WTC11 (cell line): ENCODE measurements at regions not wholly inside any gene's neighbourhood (a gene's known extent, or its start where the extent isn't known, plus 50 kb on each side); places are given as distances from the start of the nearest gene placed in this dataset.

ENCODE experiments used
- ATAC-seq: fragments of 200-7000 bp; cut with Tn5 transposase; 2 replicates; pipeline ENCODE4 v1.10.0; 2021; ENCODE audit warnings: mild to moderate bottlenecking, moderate library complexity
- CTCF ChIA-PET: fragments of 300-600 bp; sonication (Branson Sonifier 250); formaldehyde crosslinking; loops from one replicate; lab custom pipeline; 2021; ENCODE audit warnings: antibody characterized with exemption; lab: Charles Lee
- POLR2A ChIA-PET: fragments of 350-600 bp; sonication (Branson Sonifier 250); formaldehyde crosslinking; loops from one replicate; lab custom pipeline; 2021; ENCODE audit warnings: antibody characterized with exemption; lab: Charles Lee
- DNase-seq: peaks from one replicate; pipeline ENCODE4 v3.0.0; 2021; ENCODE audit warnings: low spot score
- H3K27ac Mint-ChIP-seq: 2 replicates; pipeline ENCODE4 v1.8.0; 2021; ENCODE audit warnings: mixed read lengths
- H3K27me3 Mint-ChIP-seq: 2 replicates; pipeline ENCODE4 v1.8.0; 2021; ENCODE audit warnings: low read depth, mild to moderate bottlenecking, moderate library complexity, mixed read lengths
- H3K36me3 Mint-ChIP-seq: 2 replicates; pipeline ENCODE4 v1.8.0; 2021; ENCODE audit warnings: mixed read lengths
- H3K4me1 Mint-ChIP-seq: 2 replicates; pipeline ENCODE4 v1.8.0; 2022; ENCODE audit warnings: mixed read lengths
- H3K4me3 Mint-ChIP-seq: 2 replicates; pipeline ENCODE4 v1.8.0; 2021; ENCODE audit warnings: mild to moderate bottlenecking, moderate library complexity, mixed read lengths
- H3K9me3 Mint-ChIP-seq: 2 replicates; pipeline ENCODE4 v1.8.0; 2021; ENCODE audit warnings: mixed read lengths
- CREM ChIP-seq: sonication (generic); formaldehyde crosslinking; IDR thresholded peaks from 2 replicates; pipeline ENCODE4 v1.8.1; 2022; ENCODE audit warnings: mild to moderate bottlenecking, missing genetic modification reagents, moderate library complexity
- GTF2I ChIP-seq: fragments of 250-450 bp; sonication (Bioruptor Pico); conservative IDR thresholded peaks from 2 replicates; pipeline ENCODE4 v1.4.0; 2021; ENCODE audit warnings: mild to moderate bottlenecking
- IRF2 ChIP-seq: sonication (generic); formaldehyde crosslinking; IDR thresholded peaks from 2 replicates; pipeline ENCODE4 v1.8.0; 2022; ENCODE audit warnings: low read depth, missing genetic modification reagents, borderline replicate concordance
- JAZF1 ChIP-seq: fragments of 250-450 bp; sonication (Bioruptor Pico); IDR thresholded peaks from 2 replicates; pipeline ENCODE4 v1.9.0; 2021; ENCODE audit warnings: moderate library complexity, mild to moderate bottlenecking, inconsistent platforms
- JUN ChIP-seq: sonication (generic); formaldehyde crosslinking; IDR thresholded peaks from 2 replicates; pipeline ENCODE4 v1.8.0; 2023; ENCODE audit warnings: mild to moderate bottlenecking, missing genetic modification reagents
- KAT7 ChIP-seq: sonication (generic); formaldehyde crosslinking; IDR thresholded peaks from 2 replicates; pipeline ENCODE4 v1.8.1; 2023; ENCODE audit warnings: missing genetic modification reagents, mild to moderate bottlenecking, borderline replicate concordance
- SMAD4 ChIP-seq: sonication (generic); formaldehyde crosslinking; IDR thresholded peaks from 2 replicates; pipeline ENCODE4 v1.8.0; 2022; ENCODE audit warnings: mild to moderate bottlenecking, missing genetic modification reagents
- ZNF317 ChIP-seq: sonication (generic); formaldehyde crosslinking; IDR thresholded peaks from 2 replicates; pipeline ENCODE4 v1.8.1; 2023; ENCODE audit warnings: low read depth, mild to moderate bottlenecking, moderate library complexity, missing genetic modification reagents, borderline replicate concordance
- ZNF671 ChIP-seq: fragments of 250-450 bp; sonication (Bioruptor Pico); IDR thresholded peaks from 2 replicates; pipeline ENCODE4 v1.8.0; 2021; ENCODE audit warnings: mild to moderate bottlenecking
- TF ChIP-seq, protein P1 (sequence below): sonication (generic); formaldehyde crosslinking; IDR thresholded peaks from 2 replicates; pipeline ENCODE4 v1.8.1; 2022; ENCODE audit warnings: missing genetic modification reagents, borderline replicate concordance
- TF ChIP-seq, protein P2 (sequence below): sonication (generic); formaldehyde crosslinking; IDR thresholded peaks from 2 replicates; pipeline ENCODE4 v1.8.0; 2022; ENCODE audit warnings: mild to moderate bottlenecking, missing genetic modification reagents
- TF ChIP-seq, protein P3 (sequence below): fragments of 250-450 bp; sonication (Bioruptor Pico); IDR thresholded peaks from 2 replicates; pipeline ENCODE4 v2.1.2; 2022; ENCODE audit warnings: mild to moderate bottlenecking, moderate library complexity
- TF ChIP-seq, protein P4 (sequence below): sonication (generic); formaldehyde crosslinking; IDR thresholded peaks from 2 replicates; pipeline ENCODE4 v1.8.1; 2022; ENCODE audit warnings: low read depth, missing genetic modification reagents, borderline replicate concordance
- TF ChIP-seq, protein P5 (sequence below): fragments of 250-450 bp; sonication (Bioruptor Pico); IDR thresholded peaks from 2 replicates; pipeline ENCODE4 v1.9.0; 2021; ENCODE audit warnings: mild to moderate bottlenecking
- TF ChIP-seq, protein P6 (sequence below): sonication (generic); formaldehyde crosslinking; IDR thresholded peaks from 2 replicates; pipeline ENCODE4 v1.8.0; 2022; ENCODE audit warnings: missing genetic modification reagents
- TF ChIP-seq, protein P7 (sequence below): sonication (generic); formaldehyde crosslinking; IDR thresholded peaks from 2 replicates; pipeline ENCODE4 v1.8.1; 2023; ENCODE audit warnings: mild to moderate bottlenecking, missing genetic modification reagents

DNA sequence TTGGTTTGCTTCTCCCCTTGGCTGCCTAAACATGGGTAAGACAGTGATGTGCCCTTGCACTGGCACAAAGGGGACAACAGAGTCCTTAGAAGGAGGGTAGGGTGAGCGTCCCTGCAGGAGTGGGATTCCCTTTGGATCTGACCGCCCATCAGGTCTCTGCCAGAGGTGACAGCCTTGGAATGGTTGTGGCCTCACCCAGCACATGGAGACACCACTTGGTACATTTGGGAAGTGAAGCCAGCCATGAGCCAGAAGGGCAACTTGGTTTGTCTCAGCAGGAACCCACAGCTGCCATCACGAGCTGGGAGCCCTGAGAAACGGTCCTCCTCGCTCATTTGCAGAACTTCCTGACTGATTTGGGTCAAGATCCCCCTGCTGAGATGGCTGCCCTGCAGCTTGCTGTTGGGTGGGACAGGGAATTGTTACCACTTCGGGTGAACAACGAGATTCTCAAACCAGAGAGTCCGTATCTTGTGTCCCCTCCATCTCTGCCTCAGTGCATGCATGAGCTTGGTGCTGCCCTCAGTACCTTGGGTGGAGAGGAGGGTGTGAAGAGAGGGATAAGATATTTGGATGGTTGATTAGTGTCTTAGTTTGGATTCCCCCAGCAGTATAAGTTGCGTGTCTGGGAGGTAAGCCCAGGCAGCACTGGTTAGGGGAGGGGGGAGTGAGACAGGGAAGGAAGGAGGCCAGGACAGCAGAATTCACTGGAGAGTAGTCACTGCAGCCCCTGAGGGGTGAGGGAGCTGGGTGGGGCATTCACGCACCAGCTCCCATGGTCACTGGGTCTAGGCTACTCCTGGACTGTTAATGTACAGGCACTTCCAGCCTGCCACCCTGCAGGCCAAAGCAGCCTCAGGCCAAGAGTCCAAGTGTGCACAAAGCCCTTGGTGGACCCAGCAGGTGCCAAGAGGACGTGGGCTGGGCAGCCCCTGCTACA is 168.8 kb upstream of the TOPAZ1 start:
- no peak overlapping the region for H3K4me3 Mint-ChIP-seq
- ATAC-seq (no peak), DNase-seq (no peak)
- CTCF ChIA-PET: no interaction called here
- H3K27me3 Mint-ChIP-seq: no peaks in the 10 kb centered on the region
- POLR2A ChIA-PET: no interaction called here
- peaks cover 40% of the 10 kb centered on the region for H3K4me1 Mint-ChIP-seq
- H3K36me3 Mint-ChIP-seq: no peaks in the 10 kb centered on the region
- no peak overlapping the region for H3K27ac Mint-ChIP-seq
- no peak for TF ChIP-seq ZNF317
- TF ChIP-seq, protein P1, sequence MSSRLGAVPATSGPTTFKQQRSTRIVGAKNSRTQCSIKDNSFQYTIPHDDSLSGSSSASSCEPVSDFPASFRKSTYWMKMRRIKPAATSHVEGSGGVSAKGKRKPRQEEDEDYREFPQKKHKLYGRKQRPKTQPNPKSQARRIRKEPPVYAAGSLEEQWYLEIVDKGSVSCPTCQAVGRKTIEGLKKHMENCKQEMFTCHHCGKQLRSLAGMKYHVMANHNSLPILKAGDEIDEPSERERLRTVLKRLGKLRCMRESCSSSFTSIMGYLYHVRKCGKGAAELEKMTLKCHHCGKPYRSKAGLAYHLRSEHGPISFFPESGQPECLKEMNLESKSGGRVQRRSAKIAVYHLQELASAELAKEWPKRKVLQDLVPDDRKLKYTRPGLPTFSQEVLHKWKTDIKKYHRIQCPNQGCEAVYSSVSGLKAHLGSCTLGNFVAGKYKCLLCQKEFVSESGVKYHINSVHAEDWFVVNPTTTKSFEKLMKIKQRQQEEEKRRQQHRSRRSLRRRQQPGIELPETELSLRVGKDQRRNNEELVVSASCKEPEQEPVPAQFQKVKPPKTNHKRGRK: no peak
- TF ChIP-seq, protein P2, sequence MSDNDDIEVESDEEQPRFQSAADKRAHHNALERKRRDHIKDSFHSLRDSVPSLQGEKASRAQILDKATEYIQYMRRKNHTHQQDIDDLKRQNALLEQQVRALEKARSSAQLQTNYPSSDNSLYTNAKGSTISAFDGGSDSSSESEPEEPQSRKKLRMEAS: no peak
- no peak for TF ChIP-seq JUN
- TF ChIP-seq SMAD4 (CRISPR knock-in tag): no peak
- no peak for TF ChIP-seq KAT7 (CRISPR knock-in tag)
- TF ChIP-seq CREM: no peak
- TF ChIP-seq JAZF1 (CRISPR knock-in tag): no peak
- TF ChIP-seq, protein P3, sequence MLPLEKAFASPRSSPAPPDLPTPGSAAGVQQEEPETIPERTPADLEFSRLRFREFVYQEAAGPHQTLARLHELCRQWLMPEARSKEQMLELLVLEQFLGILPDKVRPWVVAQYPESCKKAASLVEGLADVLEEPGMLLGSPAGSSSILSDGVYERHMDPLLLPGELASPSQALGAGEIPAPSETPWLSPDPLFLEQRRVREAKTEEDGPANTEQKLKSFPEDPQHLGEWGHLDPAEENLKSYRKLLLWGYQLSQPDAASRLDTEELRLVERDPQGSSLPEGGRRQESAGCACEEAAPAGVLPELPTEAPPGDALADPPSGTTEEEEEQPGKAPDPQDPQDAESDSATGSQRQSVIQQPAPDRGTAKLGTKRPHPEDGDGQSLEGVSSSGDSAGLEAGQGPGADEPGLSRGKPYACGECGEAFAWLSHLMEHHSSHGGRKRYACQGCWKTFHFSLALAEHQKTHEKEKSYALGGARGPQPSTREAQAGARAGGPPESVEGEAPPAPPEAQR (CRISPR knock-in tag): no peak
- TF ChIP-seq, protein P4, sequence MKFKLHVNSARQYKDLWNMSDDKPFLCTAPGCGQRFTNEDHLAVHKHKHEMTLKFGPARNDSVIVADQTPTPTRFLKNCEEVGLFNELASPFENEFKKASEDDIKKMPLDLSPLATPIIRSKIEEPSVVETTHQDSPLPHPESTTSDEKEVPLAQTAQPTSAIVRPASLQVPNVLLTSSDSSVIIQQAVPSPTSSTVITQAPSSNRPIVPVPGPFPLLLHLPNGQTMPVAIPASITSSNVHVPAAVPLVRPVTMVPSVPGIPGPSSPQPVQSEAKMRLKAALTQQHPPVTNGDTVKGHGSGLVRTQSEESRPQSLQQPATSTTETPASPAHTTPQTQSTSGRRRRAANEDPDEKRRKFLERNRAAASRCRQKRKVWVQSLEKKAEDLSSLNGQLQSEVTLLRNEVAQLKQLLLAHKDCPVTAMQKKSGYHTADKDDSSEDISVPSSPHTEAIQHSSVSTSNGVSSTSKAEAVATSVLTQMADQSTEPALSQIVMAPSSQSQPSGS (CRISPR knock-in tag): no peak
- TF ChIP-seq, protein P5, sequence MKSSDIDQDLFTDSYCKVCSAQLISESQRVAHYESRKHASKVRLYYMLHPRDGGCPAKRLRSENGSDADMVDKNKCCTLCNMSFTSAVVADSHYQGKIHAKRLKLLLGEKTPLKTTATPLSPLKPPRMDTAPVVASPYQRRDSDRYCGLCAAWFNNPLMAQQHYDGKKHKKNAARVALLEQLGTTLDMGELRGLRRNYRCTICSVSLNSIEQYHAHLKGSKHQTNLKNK (CRISPR knock-in tag): no peak
- no peak for TF ChIP-seq GTF2I (CRISPR knock-in tag)
- no peak for TF ChIP-seq IRF2
- TF ChIP-seq, all 79 proteins: peak for 0
- no peaks in the 10 kb centered on the region for H3K9me3 Mint-ChIP-seq

DNA sequence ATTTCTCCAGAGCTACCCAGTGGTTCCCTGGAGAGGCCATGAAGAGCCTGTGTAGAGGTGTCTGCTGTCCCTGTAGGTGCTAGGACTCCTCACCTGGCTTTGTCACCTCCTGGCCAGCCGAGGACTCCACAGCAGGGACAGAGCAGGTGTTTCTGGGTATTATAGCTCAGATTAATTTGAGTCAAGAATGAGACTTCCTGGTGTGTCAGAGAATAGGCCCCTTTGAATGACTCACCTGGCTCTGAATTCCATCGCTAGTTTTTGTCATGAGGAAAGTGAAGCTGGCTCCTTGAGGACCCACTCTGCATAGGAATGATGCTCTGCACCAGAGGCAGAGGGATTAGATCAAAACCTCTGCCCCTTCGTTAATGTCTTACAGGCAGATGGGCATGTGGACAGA is 167.5 kb upstream of the TOPAZ1 start:
- CTCF ChIA-PET: interaction anchor here (0.8 to 1.0 kb wide), 2 partner anchors 125 to 219 kb away, joined by 3 read pairs; no protein-coding TSS in a partner anchor
- DNase-seq (no peak), ATAC-seq (no peak)
- Mint-ChIP-seq H3K27me3 (no peaks in the 10 kb centered on the region), H3K27ac (no peak overlapping the region), H3K9me3 (no peaks in the 10 kb centered on the region), H3K4me1 (peaks cover 43% of the 10 kb centered on the region), H3K36me3 (no peaks in the 10 kb centered on the region), H3K4me3 (no peak overlapping the region)
- POLR2A ChIA-PET: no interaction called here
- TF ChIP-seq JAZF1 (CRISPR knock-in tag): no peak
- TF ChIP-seq, protein P6, sequence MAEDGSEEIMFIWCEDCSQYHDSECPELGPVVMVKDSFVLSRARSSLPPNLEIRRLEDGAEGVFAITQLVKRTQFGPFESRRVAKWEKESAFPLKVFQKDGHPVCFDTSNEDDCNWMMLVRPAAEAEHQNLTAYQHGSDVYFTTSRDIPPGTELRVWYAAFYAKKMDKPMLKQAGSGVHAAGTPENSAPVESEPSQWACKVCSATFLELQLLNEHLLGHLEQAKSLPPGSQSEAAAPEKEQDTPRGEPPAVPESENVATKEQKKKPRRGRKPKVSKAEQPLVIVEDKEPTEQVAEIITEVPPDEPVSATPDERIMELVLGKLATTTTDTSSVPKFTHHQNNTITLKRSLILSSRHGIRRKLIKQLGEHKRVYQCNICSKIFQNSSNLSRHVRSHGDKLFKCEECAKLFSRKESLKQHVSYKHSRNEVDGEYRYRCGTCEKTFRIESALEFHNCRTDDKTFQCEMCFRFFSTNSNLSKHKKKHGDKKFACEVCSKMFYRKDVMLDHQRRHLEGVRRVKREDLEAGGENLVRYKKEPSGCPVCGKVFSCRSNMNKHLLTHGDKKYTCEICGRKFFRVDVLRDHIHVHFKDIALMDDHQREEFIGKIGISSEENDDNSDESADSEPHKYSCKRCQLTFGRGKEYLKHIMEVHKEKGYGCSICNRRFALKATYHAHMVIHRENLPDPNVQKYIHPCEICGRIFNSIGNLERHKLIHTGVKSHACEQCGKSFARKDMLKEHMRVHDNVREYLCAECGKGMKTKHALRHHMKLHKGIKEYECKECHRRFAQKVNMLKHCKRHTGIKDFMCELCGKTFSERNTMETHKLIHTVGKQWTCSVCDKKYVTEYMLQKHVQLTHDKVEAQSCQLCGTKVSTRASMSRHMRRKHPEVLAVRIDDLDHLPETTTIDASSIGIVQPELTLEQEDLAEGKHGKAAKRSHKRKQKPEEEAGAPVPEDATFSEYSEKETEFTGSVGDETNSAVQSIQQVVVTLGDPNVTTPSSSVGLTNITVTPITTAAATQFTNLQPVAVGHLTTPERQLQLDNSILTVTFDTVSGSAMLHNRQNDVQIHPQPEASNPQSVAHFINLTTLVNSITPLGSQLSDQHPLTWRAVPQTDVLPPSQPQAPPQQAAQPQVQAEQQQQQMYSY (CRISPR knock-in tag): no peak
- TF ChIP-seq ZNF671 (CRISPR knock-in tag): no peak
- TF ChIP-seq, protein P7, sequence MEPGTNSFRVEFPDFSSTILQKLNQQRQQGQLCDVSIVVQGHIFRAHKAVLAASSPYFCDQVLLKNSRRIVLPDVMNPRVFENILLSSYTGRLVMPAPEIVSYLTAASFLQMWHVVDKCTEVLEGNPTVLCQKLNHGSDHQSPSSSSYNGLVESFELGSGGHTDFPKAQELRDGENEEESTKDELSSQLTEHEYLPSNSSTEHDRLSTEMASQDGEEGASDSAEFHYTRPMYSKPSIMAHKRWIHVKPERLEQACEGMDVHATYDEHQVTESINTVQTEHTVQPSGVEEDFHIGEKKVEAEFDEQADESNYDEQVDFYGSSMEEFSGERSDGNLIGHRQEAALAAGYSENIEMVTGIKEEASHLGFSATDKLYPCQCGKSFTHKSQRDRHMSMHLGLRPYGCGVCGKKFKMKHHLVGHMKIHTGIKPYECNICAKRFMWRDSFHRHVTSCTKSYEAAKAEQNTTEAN (CRISPR knock-in tag): no peak
- TF ChIP-seq ZNF317: no peak
